HG03571 (cell line): ENCODE measurements at regions not wholly inside any gene's neighbourhood (a gene's known extent, or its start where the extent isn't known, plus 50 kb on each side); places are given as distances from the start of the nearest gene placed in this dataset.

Experiments
- ATAC-seq: cut with Tn5 transposase; IDR thresholded peaks from one replicate; pipeline ENCODE4 v1.9.1; 2021; ENCODE audit not compliant: unreplicated experiment

DNA sequence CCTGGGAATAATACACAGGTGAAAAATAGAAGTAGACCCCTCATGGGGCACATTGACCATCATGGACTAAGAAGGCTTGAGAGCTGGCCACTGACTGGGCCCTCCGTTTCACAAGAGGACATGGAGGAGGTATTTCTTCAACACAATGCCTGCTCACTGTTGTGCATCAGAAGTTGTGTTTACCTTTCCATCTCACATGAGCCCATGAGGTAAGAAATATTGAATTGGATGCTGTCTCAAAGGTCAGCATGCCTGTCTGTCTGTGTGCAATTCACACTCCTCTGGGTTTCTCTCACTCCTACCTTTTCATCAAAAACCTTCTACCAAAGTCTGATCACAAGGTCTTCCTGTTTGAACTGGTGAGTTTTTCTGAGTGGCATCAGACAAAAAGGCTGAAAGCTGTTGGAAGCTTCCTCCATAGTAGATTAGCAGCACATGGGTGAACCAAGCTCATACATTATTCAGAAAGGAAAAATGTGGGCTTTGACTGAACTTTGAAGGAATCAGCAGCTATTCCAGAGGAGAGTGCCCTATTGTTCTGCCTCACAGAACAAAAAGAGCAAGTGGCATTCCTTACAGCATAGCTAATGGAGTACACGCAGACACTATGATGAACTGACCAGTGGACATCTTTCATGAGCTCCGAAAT, 143.2 kb upstream of the RND3 start:
- ATAC-seq, result no peak

DNA sequence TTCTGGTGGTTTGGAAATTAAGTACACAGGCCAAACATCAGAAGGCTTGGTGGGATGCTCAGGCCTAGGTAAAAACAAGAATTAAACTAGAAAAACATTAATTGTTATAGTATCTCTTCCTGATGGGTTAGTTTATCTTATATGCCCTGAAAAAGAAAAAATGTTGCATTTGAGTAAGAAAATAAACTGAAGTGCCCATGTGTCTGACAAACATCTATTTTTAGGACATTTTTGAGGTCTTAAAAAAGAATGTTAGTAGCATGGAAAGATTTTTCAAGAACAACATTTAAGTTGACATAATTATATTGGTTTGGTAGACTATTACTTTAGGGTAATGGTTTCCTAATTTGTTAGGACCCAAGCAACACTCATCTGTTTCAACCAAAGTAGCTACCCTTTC, 140.1 kb upstream of the RND3 start:
- no peak for ATAC-seq

DNA sequence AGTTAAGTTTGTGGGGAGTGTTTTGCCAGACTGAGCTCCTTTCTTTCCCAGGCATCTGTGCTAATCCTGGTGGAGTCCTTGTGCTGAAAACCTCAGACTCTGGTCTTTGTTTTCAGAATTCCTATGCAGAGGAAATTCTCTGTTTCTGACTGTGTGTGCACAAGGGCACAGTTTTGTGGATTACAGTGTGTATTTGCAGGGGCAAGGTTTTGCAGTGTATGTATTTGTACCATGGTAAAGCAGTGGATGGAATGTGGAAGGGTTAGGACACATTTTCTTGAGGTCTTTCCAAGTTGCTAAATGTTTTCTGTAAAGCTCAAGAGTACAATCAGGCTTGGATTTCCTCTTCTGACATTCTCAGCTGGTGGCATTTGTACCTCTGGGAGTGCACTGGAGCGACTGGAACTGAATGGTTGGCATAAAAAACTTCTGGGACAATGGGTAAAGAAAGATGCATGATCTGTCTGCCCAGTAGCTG, 139.5 kb upstream of the RND3 start:
- ATAC-seq, result no peak

DNA sequence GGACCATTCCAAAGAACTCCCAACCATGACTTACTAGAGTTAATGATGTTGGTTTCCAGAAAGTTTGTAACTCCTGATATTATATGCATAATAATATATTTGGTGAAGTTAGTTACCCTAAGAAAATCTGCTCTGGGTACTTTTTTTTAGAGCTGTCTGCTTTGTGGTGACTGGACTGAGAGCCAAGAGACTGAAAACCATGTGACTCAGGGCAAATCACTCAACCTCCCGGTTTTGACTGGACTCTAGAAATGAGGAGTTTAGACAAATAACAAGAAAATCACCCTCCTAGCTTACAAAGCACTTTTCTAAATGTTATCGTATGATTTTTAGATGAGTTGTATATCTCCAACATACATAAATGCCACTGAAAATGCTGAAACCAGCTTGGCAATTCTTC, 138.3 kb upstream of the RND3 start:
- no peak for ATAC-seq

DNA sequence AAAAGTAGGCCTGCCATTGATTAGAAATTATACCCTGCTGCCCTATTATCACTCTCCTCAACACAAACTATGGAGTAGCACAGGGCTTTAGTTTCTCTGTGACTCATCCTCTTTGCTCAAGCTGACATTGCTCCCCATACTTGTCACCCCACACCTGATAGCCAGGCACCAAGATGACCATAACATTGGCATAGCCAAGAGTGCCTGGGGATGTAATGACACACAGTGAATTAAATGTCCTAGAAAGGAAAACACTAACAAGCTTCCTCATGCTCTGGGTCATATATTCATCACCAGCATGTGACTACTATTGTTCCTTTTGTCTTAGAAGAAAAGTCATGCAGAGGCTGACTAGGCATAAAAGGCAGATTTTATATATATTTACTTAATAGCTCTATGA, 137.8 kb upstream of the RND3 start:
- no peak for ATAC-seq

DNA sequence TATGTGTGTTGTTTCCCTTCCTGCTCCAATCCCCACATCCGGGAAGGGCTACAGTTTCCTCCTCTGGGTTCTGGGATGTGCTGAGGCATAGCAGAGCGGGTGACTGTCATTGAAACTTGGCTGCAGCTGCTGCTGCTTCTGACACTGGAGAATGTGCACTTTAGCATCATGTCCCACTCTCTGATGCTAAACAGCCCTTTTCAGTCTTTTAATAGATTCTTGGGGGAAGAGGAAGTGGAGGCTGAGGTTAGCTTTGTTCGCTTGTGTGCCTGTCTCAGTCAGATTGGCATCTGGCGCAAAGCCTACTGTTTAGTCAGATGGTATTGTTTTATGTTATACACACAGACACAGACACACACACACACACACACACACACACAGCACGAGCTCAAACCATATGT, 136.5 kb upstream of the RND3 start:
- no peak for ATAC-seq

DNA sequence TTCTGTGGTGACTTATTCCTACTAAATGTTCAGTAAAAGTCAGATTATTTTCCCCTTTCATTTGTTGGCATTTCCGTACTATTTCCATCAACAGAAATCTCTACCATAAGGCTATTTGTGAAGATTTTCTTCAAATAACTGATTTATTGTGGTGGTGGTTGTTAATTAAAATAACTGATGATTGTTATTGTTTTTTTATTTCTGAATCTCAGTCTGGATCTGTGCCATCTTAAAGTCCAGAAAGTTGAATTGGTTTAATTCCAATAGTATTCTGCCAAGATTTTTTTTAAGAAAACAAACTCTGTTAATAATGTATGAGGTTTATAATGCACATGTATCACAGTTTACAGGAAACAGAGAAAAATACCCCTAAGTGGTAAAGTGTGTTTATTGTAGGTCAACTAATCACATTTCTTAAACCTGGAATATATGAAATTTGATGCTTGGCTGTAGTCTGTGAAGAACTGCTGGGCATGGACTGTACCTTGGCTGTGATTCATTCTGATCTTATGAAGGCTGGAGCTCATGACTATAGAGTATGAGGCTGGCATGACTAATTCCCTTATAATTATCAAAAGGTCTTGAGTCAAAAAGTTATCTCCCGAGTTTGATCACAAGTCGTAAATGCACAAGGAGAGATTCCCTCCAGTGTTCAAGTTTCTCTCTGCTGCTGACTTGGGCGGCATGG, 134.2 kb upstream of the RND3 start:
- no peak for ATAC-seq

DNA sequence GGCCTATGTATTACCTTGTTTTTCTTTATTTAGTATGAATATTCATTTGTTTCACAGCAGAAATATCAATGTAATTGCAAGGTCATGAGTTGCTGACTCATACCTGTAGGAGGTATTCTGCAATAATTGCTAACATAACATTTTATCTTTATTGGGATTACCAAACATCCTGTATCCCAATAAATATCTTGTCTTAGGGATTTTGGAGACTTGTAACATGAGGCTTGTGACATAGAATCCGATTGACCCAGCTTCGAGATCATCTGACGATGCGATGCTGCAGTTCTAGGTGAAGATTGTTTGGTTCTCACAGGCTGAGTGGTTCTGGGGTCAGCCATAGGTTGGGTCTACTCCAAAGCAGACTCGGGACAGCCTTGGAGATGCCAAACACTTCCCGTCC, 133.4 kb upstream of the RND3 start:
- no peak for ATAC-seq

DNA sequence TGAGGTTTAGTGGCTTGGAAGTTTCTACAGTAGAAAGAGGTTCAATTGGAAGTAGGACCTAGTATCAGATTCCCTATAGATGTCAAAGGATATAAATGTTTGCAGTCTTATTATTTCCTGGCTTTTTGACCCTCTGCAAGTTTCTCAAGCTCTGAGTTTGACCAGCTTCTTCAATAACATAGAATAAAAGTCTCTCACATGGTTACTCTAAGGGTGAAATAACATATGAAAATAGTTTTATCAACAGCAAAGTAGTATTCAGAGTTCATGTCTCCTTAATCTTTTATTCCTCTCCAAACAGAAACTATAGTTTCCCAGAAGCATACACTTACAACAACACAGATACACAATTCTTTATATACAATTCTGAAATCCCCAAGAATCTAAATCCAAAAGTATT, 132.9 kb upstream of the RND3 start:
- no peak for ATAC-seq

DNA sequence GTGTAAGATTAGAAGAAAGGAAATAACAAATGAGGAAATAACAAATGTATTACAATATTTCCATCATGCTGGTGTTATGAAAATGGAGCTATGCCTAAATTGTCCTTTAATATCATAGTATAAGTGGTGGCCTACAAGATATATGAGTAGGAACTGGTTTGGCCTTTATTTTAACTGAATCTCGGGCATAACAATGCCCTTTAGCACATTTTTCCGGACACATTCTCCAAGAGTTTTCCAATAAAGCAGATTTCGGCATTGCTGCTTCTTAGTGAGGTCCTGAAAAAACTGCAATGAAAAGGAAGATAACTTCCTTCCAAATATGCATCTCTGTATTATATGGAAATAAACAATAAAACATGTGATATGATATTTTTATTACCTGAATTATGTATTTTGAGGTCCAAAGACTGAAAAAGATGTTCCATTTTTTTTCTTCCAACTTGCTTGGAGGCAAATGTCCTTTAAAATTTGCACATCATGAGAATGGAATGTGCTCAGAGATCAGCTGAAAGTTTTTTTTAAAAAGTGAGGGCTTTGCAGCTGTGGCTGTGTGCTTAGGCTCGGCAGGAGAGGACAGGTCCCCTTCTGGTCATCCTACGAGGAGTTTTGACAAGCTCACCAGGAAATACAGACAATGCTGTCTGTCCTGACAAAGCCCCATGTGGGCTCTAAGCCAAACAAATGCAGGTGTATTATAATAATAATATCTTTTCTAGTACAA, 132.3 kb upstream of the RND3 start:
- no peak for ATAC-seq

DNA sequence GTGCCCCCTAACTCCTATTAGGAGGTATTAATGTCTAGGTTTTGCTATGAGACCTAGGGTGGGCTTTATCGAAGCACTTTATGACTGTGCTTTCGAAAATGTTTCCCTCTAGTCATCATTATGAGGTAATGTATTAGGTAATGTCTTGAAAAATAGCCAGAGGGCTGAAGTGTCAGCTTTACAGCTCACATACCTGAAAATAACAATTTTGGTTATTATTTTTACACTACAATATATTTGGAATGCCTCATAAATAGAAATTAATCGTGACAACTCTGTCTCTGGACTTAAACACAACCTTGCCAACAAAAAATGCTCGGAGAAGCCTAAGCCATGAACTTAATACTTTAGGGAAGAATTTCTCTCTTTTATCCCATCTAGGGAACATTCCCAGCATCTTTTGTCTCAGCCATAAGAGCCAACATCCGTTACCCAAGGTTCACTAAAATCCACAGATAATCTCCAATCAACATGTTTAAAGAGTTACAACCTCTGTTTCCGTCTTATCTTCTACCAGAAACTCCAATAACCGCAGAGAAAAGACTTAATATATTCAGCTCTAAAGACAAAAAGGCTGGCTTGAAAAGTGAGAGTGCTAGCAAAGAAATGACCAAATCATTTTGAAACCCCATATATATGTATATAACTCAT, 130.9 kb upstream of the RND3 start:
- no peak for ATAC-seq

DNA sequence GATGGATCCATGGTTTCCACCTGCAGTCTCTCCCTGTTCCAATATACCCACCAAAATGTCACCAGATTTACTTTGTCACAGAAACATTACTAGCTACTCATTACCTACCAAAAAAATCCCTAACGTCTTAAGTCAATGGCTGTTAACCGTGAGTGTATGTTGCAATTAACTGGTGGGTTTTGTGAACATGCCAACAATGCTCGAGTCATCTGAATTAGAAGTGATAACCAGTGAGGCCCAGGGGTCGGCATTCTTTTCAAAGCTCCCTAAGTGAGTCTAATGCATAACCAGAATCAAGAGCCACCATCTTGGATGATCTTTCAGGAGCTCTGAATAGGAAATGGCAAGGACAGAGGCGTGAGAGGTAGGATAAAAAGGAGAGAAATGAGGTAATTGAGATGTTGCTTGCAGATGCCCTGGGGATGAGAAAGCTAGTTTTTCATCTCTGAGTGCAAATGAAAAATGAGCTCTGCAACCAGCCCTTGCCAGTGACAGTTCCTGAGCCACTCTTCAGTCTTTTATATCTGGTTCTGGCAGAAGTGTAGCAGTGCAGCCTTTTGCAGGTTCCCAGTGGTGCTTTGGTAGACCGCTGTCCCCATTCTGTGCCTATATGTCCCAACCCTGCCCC, 130.0 kb upstream of the RND3 start:
- ATAC-seq, result no peak

DNA sequence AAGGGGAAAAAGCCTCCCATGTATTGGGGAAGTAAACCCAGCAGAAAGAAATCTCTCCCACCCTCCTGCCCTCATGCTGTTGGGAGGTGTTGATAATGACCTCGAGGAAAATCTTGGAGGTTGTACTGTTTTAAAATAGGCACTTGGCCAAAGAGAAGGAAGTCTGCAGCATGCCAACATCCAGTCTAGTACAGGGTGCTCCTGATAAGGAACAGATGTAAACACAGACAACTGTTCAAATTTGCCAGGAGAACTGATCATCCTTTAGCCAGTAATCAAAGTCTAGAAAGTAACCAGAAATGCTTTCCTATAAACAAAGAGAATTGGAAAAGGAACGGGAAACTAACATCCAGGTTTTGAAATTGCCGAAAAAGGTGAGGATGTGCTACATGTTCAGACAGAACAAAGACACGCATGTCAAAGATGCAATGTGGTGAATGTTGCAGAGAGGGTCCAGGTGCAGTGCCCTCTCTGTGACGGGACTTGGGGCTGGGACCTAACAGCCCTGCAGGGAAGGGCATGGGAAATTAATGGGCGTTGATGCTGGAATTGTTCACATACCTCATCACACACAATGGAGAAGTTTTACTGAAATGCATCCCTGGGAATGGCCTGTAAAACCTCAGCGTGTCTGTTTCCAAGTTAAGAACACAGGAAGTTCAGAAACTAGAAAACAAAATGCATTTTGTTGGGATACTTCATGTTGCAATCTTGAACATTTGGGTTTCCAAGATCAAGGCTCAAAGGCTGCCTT, 125.7 kb upstream of the RND3 start:
- no peak for ATAC-seq

DNA sequence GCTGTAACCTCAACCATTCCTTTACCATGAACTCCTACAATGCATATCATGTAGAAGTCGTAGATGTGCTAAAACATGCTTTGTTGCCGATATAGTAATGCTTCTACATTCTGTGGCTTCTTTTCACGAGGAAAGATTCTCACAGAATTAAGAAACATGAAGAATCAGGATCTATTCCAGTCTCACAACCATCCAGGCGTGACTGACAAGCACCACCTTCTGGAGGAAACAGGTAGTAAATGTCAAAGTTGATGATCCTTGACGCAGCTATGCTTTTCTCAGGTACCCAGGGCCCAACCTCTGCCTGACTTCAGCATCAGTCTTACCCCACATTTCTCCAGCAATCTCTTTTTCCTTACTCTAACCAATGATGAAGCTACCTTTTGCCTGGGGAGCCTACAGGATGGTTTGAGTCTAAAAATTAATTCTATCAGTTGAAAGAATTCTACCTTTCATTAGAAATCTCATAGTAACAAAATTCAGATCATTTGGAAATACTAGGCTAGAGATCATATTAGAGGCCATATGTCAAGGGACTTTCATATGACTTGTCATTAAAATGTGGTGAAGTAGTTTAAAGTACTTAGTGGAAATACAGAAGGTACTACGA, 123.3 kb upstream of the RND3 start:
- ATAC-seq, result no peak

DNA sequence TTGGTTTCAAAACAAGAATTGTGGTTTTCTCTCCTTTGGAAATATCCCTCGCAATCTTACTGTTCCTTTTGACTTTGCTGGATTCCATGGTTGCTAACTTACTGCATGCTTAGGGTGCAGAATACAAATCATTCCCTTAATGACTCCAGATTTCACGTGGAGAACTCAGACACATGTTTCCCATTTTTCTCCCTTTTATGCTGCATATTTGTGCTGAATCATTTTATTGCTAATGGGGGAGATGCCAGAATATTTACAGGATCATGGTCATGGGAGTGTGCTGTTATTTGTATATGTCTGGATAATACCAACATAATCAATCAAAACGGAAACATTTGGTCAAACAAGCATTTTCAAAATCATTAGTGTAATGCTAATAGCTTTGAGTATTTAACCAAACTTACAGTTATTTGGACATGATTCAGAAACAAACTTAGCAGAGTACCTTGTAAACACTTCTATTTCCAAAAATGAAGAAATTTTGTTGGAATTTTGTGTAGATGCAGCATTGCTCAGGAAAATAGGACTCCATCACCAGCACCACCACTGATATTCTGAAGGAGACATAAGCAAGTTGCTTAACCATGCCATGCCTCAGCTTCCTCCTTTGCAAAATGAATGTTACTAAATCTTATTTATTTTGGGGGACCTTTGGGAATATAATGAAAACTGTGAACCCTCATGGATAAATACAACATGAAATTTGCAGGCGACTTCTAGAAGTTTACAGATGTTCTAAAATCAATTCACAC, 122.5 kb upstream of the RND3 start:
- ATAC-seq, result no peak

DNA sequence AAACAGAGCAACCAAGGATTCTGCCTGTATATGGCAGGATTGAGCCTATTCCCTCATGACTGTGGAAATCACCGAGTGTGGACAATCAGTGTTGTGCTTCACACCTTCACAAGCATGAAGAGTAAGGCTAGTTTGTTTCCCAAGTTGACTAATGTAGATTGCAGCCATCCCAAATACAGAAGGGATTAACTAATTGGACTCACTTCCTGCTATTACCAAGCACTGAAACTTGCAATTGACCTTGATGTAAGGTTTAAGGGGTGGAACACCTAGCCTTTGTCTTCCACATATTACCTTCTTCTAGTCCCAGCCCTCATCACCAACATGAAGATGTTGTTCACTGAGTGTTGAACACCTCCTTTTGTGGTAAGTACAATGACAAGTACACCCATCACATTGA, 120.9 kb upstream of the RND3 start:
- no peak for ATAC-seq

DNA sequence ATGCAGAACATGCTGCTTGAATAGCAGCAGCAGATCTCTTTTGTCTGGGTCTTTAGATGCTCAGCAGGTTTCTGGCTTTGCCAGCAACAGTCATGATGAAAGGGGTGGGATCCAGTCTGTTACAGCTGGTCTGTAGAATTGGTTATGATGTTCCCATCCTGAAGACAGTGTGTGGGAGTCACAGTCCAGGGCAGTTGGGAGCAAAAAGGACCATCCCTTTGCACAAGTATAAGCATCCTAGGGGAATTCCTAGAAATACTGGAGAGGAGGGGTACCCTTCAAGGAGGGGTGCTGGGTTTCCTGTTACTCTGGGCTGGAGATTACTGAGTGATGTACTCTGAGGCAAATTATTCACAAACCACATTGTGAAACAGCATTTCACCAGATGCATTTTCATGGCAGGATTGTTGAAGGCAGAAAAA, 119.9 kb upstream of the RND3 start:
- ATAC-seq, result no peak

DNA sequence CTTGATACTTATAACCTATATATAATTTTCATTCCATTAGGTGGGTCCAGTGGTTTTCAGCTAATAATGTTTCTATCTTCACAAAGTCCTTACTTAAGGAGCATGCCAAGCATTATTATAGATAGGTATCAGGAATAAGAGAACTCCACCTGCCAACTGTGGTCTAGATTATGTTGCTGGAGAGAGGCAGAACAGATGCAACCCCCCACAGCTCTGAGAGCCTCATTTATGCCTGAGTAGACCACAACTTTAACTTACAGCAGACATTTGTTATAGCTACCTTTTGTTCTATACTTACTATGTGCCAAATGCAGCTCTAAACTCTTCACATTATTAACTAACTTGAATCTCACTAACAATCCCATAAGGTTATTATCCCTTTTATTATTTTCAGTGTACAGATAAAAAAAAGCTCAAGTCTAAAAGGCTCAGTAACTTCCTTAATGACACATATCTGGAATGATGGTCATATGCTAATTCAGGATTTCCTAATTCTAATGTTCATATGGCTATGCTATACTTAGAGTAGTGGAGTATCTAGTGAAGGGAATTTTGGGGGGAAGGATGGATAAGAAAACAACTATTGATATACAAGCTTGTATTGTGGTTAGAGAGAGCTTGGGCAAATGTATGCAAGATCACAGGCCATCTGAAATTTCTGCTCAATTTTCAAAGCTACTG, 119.1 kb upstream of the RND3 start:
- ATAC-seq, result no peak

DNA sequence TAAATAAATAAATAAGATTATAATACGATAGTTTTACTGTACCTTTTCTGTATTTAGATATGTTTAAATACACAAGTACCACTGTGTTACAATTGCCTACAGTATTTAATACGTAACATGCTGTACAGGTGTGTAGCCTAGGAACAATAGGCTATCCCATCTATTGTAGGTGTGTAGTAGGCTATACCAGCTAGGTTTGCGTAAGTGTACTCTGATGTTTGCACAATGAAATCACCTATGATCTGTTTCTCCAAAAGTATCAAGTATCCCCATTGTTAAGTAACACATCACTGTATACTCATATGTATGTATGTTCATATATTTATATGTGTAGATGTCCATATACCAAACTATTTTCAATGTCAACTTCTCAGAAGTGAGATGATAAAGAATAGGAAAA, 118.2 kb upstream of the RND3 start:
- no peak for ATAC-seq
